H9 (cell line): ENCODE measurements at regions not wholly inside any gene's neighbourhood (a gene's known extent, or its start where the extent isn't known, plus 50 kb on each side); places are given as distances from the start of the nearest gene placed in this dataset.

ENCODE experiments used
- DNase-seq: peaks from one replicate; pipeline ENCODE4 v3.0.0-alpha.2; 2017
- H2AFZ ChIP-seq: one replicate; pipeline ENCODE4 v1.6.1; 2013; ENCODE audit warnings: mild to moderate bottlenecking, low read length, control low read depth, moderate library complexity
- H2AK5ac ChIP-seq: 2 replicates; pipeline ENCODE4 v1.6.1; 2013; ENCODE audit warnings: low read length, control low read depth, mixed read lengths; ENCODE audit not compliant: insufficient read length
- H2BK120ac ChIP-seq: one replicate; pipeline ENCODE4 v1.6.1; 2013; ENCODE audit warnings: low read depth, mild to moderate bottlenecking, low read length, control low read depth, inconsistent platforms; ENCODE audit not compliant: poor library complexity, severe bottlenecking
- H2BK12ac ChIP-seq: 2 replicates; pipeline ENCODE4 v1.6.1; 2013; ENCODE audit warnings: low read length, control low read depth, mixed read lengths, low read depth; ENCODE audit not compliant: insufficient read length
- H2BK15ac ChIP-seq: 2 replicates; pipeline ENCODE4 v1.6.1; 2013; ENCODE audit warnings: low read depth, low read length, control low read depth
- H2BK20ac ChIP-seq: one replicate; pipeline ENCODE4 v1.6.1; 2013; ENCODE audit warnings: low read depth, mild to moderate bottlenecking, low read length, control low read depth, inconsistent platforms; ENCODE audit not compliant: poor library complexity, severe bottlenecking
- H2BK5ac ChIP-seq: 2 replicates; pipeline ENCODE4 v1.6.1; 2013; ENCODE audit warnings: low read length, control low read depth, mixed read lengths; ENCODE audit not compliant: insufficient read length
- H3K14ac ChIP-seq: 2 replicates; pipeline ENCODE4 v1.6.1; 2013; ENCODE audit warnings: low read length, control low read depth; ENCODE audit not compliant: insufficient read depth
- H3K18ac ChIP-seq: 2 replicates; pipeline ENCODE4 v1.6.1; 2013; ENCODE audit warnings: low read depth, mild to moderate bottlenecking, mixed read lengths, low read length, control low read depth; ENCODE audit not compliant: insufficient read length
- H3K23ac ChIP-seq: 2 replicates; pipeline ENCODE4 v1.6.1; 2013; ENCODE audit warnings: low read length, control low read depth, mixed read lengths, low read depth; ENCODE audit not compliant: insufficient read length
- H3K23me2 ChIP-seq: 2 replicates; pipeline ENCODE4 v1.6.1; 2013; ENCODE audit warnings: low read depth, mild to moderate bottlenecking, mixed read lengths, low read length, control low read depth; ENCODE audit not compliant: insufficient read length, poor library complexity, severe bottlenecking
- H3K27ac ChIP-seq: 2 replicates; pipeline ENCODE4 v1.5.1; 2013; ENCODE audit warnings: low read length, control low read depth, mixed read lengths, low read depth; ENCODE audit not compliant: insufficient read length
- H3K27me3 ChIP-seq: 2 replicates; pipeline ENCODE4 v1.6.1; 2013; ENCODE audit warnings: low read length, control low read depth, inconsistent platforms; ENCODE audit not compliant: insufficient read depth
- H3K4ac ChIP-seq: 2 replicates; pipeline ENCODE4 v1.6.1; 2013; ENCODE audit warnings: low read depth, mild to moderate bottlenecking, control low read depth, inconsistent platforms, low read length, moderate library complexity
- H3K4me1 ChIP-seq: 2 replicates; pipeline ENCODE4 v1.6.1; 2013; ENCODE audit warnings: low read length, control low read depth, inconsistent platforms; ENCODE audit not compliant: insufficient read depth
- H3K4me2 ChIP-seq: 2 replicates; pipeline ENCODE4 v1.6.1; 2013; ENCODE audit warnings: low read length, control low read depth, mixed read lengths; ENCODE audit not compliant: insufficient read length, insufficient read depth
- H3K56ac ChIP-seq: 2 replicates; pipeline ENCODE4 v1.6.1; 2013; ENCODE audit warnings: low read depth, mild to moderate bottlenecking, mixed read lengths, low read length, control low read depth; ENCODE audit not compliant: insufficient read length
- H3K79me1 ChIP-seq: 2 replicates; pipeline ENCODE4 v1.6.1; 2013; ENCODE audit warnings: low read depth, mild to moderate bottlenecking, moderate library complexity, low read length, control low read depth, inconsistent platforms; ENCODE audit not compliant: insufficient read depth, poor library complexity, severe bottlenecking
- H3K79me2 ChIP-seq: 2 replicates; pipeline ENCODE4 v1.6.1; 2013; ENCODE audit warnings: low read length, control low read depth, inconsistent platforms; ENCODE audit not compliant: insufficient read depth
- H3K9ac ChIP-seq: 2 replicates; pipeline ENCODE4 v1.6.1; 2013; ENCODE audit warnings: low read length, control low read depth, mixed read lengths; ENCODE audit not compliant: insufficient read length; ENCODE audit errors: extremely low read depth
- H3K9me3 ChIP-seq: one replicate; pipeline ENCODE4 v1.6.1; 2013; ENCODE audit warnings: low read depth, low read length, inconsistent platforms; ENCODE audit not compliant: control insufficient read depth
- H3T11ph ChIP-seq: one replicate; pipeline ENCODE4 v1.6.1; 2013; ENCODE audit warnings: mild to moderate bottlenecking, low read length, control low read depth, inconsistent platforms
- H4K20me1 ChIP-seq: one replicate; pipeline ENCODE4 v1.6.1; 2013; ENCODE audit not compliant: control insufficient read depth, insufficient read length, insufficient read depth
- H4K5ac ChIP-seq: 2 replicates; pipeline ENCODE4 v1.6.1; 2013; ENCODE audit warnings: low read depth, mild to moderate bottlenecking, mixed read lengths, low read length, control low read depth; ENCODE audit not compliant: insufficient read length
- H4K8ac ChIP-seq: replicated peaks from 2 replicates; pipeline ENCODE4 v1.6.1; 2013; ENCODE audit warnings: low read length, control low read depth, mixed read lengths, low read depth; ENCODE audit not compliant: insufficient read length
- H4K91ac ChIP-seq: 2 replicates; pipeline ENCODE4 v1.6.1; 2013; ENCODE audit warnings: low read depth, mild to moderate bottlenecking, moderate library complexity, mixed read lengths, low read length, control low read depth; ENCODE audit not compliant: insufficient read length
- H3K27ac Mint-ChIP-seq, 3 experiments: 2 replicates in 2 of 3; 3 replicates in 1 of 3; pipeline ENCODE4 v1.8.0; 2020 to 2021; ENCODE audit warnings: mixed read lengths in 3 of 3, mild to moderate bottlenecking in 1 of 3, moderate library complexity in 1 of 3
- H3K27me3 Mint-ChIP-seq: 2 replicates; pipeline ENCODE4 v1.8.0; 2021; ENCODE audit warnings: low read depth, mild to moderate bottlenecking, moderate library complexity, mixed read lengths
- H3K36me3 Mint-ChIP-seq, 3 experiments: 2 replicates in 2 of 3; 3 replicates in 1 of 3; pipeline ENCODE4 v1.8.0; 2020 to 2021; ENCODE audit warnings: low read depth in 3 of 3, mixed read lengths in 3 of 3; ENCODE audit not compliant: insufficient read depth in 1 of 3
- H3K4me1 Mint-ChIP-seq, 2 experiments: 2 replicates each; pipeline ENCODE4 v1.8.0; 2020; ENCODE audit warnings: mixed read lengths in 2 of 2
- H3K4me3 Mint-ChIP-seq, 2 experiments: 2 replicates in 1 of 2; 3 replicates in 1 of 2; pipeline ENCODE4 v1.8.0; 2020 to 2021; ENCODE audit warnings: mild to moderate bottlenecking in 2 of 2, mixed read lengths in 2 of 2, moderate library complexity in 1 of 2
- H3K9me3 Mint-ChIP-seq, 2 experiments: 2 replicates in 1 of 2; 3 replicates in 1 of 2; pipeline ENCODE4 v1.8.0; 2020; ENCODE audit warnings: mild to moderate bottlenecking in 2 of 2, mixed read lengths in 2 of 2, moderate library complexity in 1 of 2
- CTCF ChIP-seq: fragments of 200-600 bp; sonication (generic); conservative IDR thresholded peaks from 3 replicates; pipeline ENCODE4 v1.8.0; 2021; ENCODE audit warnings: antibody characterized with exemption, mild to moderate bottlenecking

GRCh38 chr15:99455789-99456160 is 110.0 kb upstream of the MEF2A start:
- no peak overlapping the region for H3K9ac ChIP-seq
- no peak overlapping the region for H4K91ac ChIP-seq
- Mint-ChIP-seq H3K36me3 (no peaks in the 10 kb centered on the region), H3K9me3 (peaks cover 0 to 3% of the 10 kb centered on the region in 2 experiments; a peak in 1 of 5 replicates), H3K27me3 (no peaks in the 10 kb centered on the region), H3K4me1 (peaks cover 3% of the 10 kb centered on the region in 2 experiments; a peak in 2 of 4 replicates), H3K27ac (no peak overlapping the region), H3K4me3 (no peak overlapping the region)
- H4K20me1 ChIP-seq = no peaks in the 10 kb centered on the region
- H4K5ac ChIP-seq = no peak overlapping the region
- H3K4ac ChIP-seq = no peak overlapping the region
- H3K23me2 ChIP-seq = no peaks in the 10 kb centered on the region
- H3K23ac ChIP-seq = no peak overlapping the region
- H3K4me1 ChIP-seq = no peaks in the 10 kb centered on the region
- no peak overlapping the region for H3K4me2 ChIP-seq
- H2BK5ac ChIP-seq = no peak overlapping the region
- no peak overlapping the region for H3K14ac ChIP-seq
- no peak overlapping the region for H2AK5ac ChIP-seq
- no peak for TF ChIP-seq CTCF
- no peak overlapping the region for H3K56ac ChIP-seq
- H2BK120ac ChIP-seq = no peak overlapping the region
- no peak overlapping the region for H2BK20ac ChIP-seq
- no peak overlapping the region for H2AFZ ChIP-seq
- no peaks in the 10 kb centered on the region for H3K9me3 ChIP-seq
- no peak overlapping the region for H3T11ph ChIP-seq
- no peak overlapping the region for H2BK12ac ChIP-seq
- H3K27me3 ChIP-seq = no peaks in the 10 kb centered on the region
- H3K27ac ChIP-seq = no peak overlapping the region
- no peaks in the 10 kb centered on the region for H3K79me1 ChIP-seq
- no peaks in the 10 kb centered on the region for H3K79me2 ChIP-seq
- no peak overlapping the region for H2BK15ac ChIP-seq
- no peak for DNase-seq
- H4K8ac ChIP-seq = no peak overlapping the region
- H3K18ac ChIP-seq = no peak overlapping the region
